Endothelial cell of umbilical vein (primary cell): ENCODE measurements at regions not wholly inside any gene's neighbourhood (a gene's known extent, or its start where the extent isn't known, plus 50 kb on each side); places are given as distances from the start of the nearest gene placed in this dataset.
"Not testable (repeated sequence)": the region's sequence is repeated elsewhere in the genome, so short reads cannot be mapped to it uniquely, and the experiment has no call there.

Experiments
- EZH2 ChIP-seq: IDR thresholded peaks from 2 replicates; pipeline ENCODE4 v1.6.1; 2012; ENCODE audit warnings: borderline replicate concordance, low read depth, mild to moderate bottlenecking, moderate library complexity, low read length, inconsistent platforms; ENCODE audit not compliant: severe bottlenecking
- POLR2A ChIP-seq: IDR thresholded peaks from 2 replicates; pipeline ENCODE4 v1.6.1; 2012; ENCODE audit warnings: low read depth, mild to moderate bottlenecking, control low read depth, low read length

GRCh38 chr15:84398087-84398486 is 162.5 kb downstream of the GOLGA6L4 start:
- TF ChIP-seq EZH2, POLR2A: not testable (repeated sequence)
